ENCODE measurements at regions not wholly inside any gene's neighbourhood (a gene's known extent, or its start where the extent isn't known, plus 50 kb on each side); places are given as distances from the start of the nearest gene placed in this dataset.
"Not testable (repeated sequence)": the region's sequence is repeated elsewhere in the genome, so short reads cannot be mapped to it uniquely, and the experiment has no call there.

DNA sequence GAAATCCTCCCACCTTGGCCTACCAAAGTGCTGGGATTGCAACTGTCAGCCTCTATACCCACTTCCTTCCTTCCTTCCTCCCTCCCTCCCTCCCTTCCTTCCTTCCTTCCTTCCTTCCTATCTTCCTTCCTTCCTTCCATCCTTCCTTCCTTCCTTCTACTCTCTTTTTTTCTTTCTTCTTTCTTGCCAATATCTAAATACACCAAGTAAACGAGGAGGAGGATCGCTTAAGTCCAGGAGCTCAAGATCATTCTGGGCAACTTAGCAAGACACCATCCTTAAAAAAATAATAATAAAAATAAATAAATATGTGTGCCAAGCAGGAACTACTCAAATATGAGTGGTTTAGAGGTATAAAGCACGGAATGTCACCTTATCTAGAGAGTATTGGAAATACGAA, 249.4 kb upstream of the TRIB2 start:
- Mint-ChIP-seq H3K27me3 (no peaks in the 10 kb centered on the region), H3K27ac (no peak overlapping the region), H3K4me3 (no peak overlapping the region), H3K4me1 (peaks cover 12% of the 10 kb centered on the region), H3K9me3 (ENCODE audit: insufficient read depth) (peaks cover 3% of the 10 kb centered on the region)
- ATAC-seq (ENCODE audit: low read depth) (no peak), DNase-seq (no peak)
- Histone ChIP-seq H3K79me2 (ENCODE audit: control insufficient read depth, insufficient read depth, low read length) (no peaks in the 10 kb centered on the region), H3K9ac (ENCODE audit: low read length) (no peak overlapping the region), H4K20me1 (ENCODE audit: control insufficient read depth, insufficient read depth, low read length, poor library complexity, severe bottlenecking) (no peaks in the 10 kb centered on the region), H3K9me3 (ENCODE audit: control extremely low read depth in 1 of 3, control insufficient read depth in 2 of 3, insufficient read depth in 1 of 3, low read length in 2 of 3) (peaks cover 0 to 5% (median 0%) of the 10 kb centered on the region in 3 donors), H3K4me1 (ENCODE audit: control insufficient read depth in 2 of 2, insufficient read depth in 2 of 2, low read length in 2 of 2) (no peaks in the 10 kb centered on the region), H2AFZ (ENCODE audit: insufficient read depth, low read depth, low read length, poor library complexity, severe bottlenecking) (no peak overlapping the region), H3K4me2 (replicated peaks; ENCODE audit: low read depth, low read length, poor library complexity, severe bottlenecking) (no peak overlapping the region), H3K27me3 (replicated peaks in 1 of 4; ENCODE audit: control extremely low read depth in 1 of 4, control insufficient read depth in 3 of 4, insufficient read depth in 4 of 4, low read length in 3 of 4) (no peaks in the 10 kb centered on the region), H3K4me3 (ENCODE audit: control extremely low read depth in 1 of 5, extremely low read depth in 1 of 5, insufficient read depth in 1 of 5, low read depth in 2 of 5, low read length in 4 of 5) (no peak overlapping the region), H3K36me3 (replicated peaks in 1 of 2; ENCODE audit: control extremely low read depth in 1 of 2, control insufficient read depth in 1 of 2, extremely low read depth in 1 of 2, insufficient read depth in 2 of 2, low read length in 1 of 2) (no peaks in the 10 kb centered on the region), H3K27ac (ENCODE audit: low read length in 2 of 2) (no peak overlapping the region)
- 100% methylated on average over 1 of the region's 4 CpGs for WGBS (ENCODE audit: insufficient coverage)
- ChIA-PET POLR2A (no interaction called here), CTCF (no interaction called here)
- intact Hi-C loops (cut with micrococcal nuclease), result no loop called here
- TF ChIP-seq EZH2 (IDR thresholded peaks at IDR 0.05; ENCODE audit: borderline replicate concordance, insufficient read depth, low read depth, low read length, poor library complexity, severe bottlenecking), result no peak
- TF ChIP-seq, protein P1, sequence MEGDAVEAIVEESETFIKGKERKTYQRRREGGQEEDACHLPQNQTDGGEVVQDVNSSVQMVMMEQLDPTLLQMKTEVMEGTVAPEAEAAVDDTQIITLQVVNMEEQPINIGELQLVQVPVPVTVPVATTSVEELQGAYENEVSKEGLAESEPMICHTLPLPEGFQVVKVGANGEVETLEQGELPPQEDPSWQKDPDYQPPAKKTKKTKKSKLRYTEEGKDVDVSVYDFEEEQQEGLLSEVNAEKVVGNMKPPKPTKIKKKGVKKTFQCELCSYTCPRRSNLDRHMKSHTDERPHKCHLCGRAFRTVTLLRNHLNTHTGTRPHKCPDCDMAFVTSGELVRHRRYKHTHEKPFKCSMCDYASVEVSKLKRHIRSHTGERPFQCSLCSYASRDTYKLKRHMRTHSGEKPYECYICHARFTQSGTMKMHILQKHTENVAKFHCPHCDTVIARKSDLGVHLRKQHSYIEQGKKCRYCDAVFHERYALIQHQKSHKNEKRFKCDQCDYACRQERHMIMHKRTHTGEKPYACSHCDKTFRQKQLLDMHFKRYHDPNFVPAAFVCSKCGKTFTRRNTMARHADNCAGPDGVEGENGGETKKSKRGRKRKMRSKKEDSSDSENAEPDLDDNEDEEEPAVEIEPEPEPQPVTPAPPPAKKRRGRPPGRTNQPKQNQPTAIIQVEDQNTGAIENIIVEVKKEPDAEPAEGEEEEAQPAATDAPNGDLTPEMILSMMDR (IDR thresholded peaks at IDR 0.05), result no peak

DNA sequence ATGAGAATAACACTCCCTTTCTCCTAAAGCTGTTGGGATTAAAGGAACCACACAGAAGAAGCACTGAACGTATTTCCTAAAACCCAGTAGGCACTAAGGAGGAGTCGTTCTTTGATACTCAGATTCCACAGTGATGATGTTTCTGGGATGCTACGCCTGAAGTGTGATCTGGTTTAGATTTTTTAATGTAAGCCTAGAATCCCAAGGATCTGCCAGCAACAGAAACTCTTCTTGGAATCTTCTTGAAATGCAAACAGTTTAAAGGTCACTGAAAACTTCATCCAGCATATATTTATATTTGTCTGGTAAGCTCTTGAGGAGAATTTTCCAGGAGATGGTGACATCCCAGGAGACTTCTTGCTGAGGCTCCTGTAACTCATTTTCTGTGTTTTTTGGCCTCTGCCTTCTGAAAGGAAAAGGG, 247.6 kb upstream of the TRIB2 start:
- intact Hi-C loops (cut with micrococcal nuclease), result no loop called here
- POLR2A ChIA-PET, result no interaction called here

DNA sequence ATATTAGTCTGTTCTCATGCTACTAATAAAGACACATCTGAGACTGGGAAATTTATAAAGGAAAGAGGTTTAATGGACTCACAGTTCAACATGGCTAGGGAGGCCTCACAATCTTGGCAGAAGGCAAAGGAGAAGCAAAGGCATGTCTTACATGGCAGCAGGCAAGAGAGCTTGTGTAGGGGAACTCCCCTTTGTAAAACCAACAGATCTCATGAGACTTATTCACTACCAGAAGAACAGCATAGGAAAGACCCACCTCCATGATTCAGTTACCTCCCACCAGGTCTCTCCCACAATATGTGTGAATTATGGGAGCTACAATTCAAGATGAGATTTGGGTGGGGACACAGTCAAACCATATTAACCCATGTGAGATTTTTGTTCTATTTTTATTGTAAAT, 244.5 kb upstream of the TRIB2 start:
- intact Hi-C loops (cut with micrococcal nuclease); H3K4me1 ChIP-seq (ENCODE audit: control insufficient read depth in 2 of 2, insufficient read depth in 2 of 2, low read length in 2 of 2); H3K27me3 ChIP-seq (replicated peaks in 1 of 4; ENCODE audit: control extremely low read depth in 1 of 4, control insufficient read depth in 3 of 4, insufficient read depth in 4 of 4, low read length in 3 of 4); H3K4me3 Mint-ChIP-seq; H3K9ac ChIP-seq (ENCODE audit: low read length); POLR2A ChIA-PET; DNase-seq; H3K9me3 Mint-ChIP-seq (ENCODE audit: insufficient read depth); ATAC-seq (ENCODE audit: low read depth); H3K27ac ChIP-seq (ENCODE audit: low read length in 2 of 2); H3K36me3 ChIP-seq (replicated peaks in 1 of 2; ENCODE audit: control extremely low read depth in 1 of 2, control insufficient read depth in 1 of 2, extremely low read depth in 1 of 2, insufficient read depth in 2 of 2, low read length in 1 of 2); CTCF ChIA-PET; H3K79me2 ChIP-seq (ENCODE audit: control insufficient read depth, insufficient read depth, low read length); H3K9me3 ChIP-seq (ENCODE audit: control extremely low read depth in 1 of 3, control insufficient read depth in 2 of 3, insufficient read depth in 1 of 3, low read length in 2 of 3); H3K4me3 ChIP-seq (ENCODE audit: control extremely low read depth in 1 of 5, extremely low read depth in 1 of 5, insufficient read depth in 1 of 5, low read depth in 2 of 5, low read length in 4 of 5); H3K4me1 Mint-ChIP-seq; H3K27ac Mint-ChIP-seq; H3K27me3 Mint-ChIP-seq; H3K4me2 ChIP-seq (replicated peaks; ENCODE audit: low read depth, low read length, poor library complexity, severe bottlenecking); H4K20me1 ChIP-seq (ENCODE audit: control insufficient read depth, insufficient read depth, low read length, poor library complexity, severe bottlenecking); H2AFZ ChIP-seq (ENCODE audit: insufficient read depth, low read depth, low read length, poor library complexity, severe bottlenecking): not testable (repeated sequence)

More for the DNA sequence above, 247.6 kb upstream of the TRIB2 start:
- ATAC-seq (ENCODE audit: low read depth) (no peak), DNase-seq (no peak)
- no peak overlapping the region for H3K27ac ChIP-seq (ENCODE audit: low read length in 2 of 2)
- no peak overlapping the region for H3K9ac ChIP-seq (ENCODE audit: low read length)
- H3K79me2 ChIP-seq (ENCODE audit: control insufficient read depth, insufficient read depth, low read length), result no peaks in the 10 kb centered on the region
- no peaks in the 10 kb centered on the region for H3K27me3 ChIP-seq (replicated peaks in 1 of 4; ENCODE audit: control extremely low read depth in 1 of 4, control insufficient read depth in 3 of 4, insufficient read depth in 4 of 4, low read length in 3 of 4)
- CTCF ChIA-PET, result no interaction called here
- H3K4me3 ChIP-seq (ENCODE audit: control extremely low read depth in 1 of 5, extremely low read depth in 1 of 5, insufficient read depth in 1 of 5, low read depth in 2 of 5, low read length in 4 of 5), result no peak overlapping the region
- peaks cover 0 to 5% (median 4%) of the 10 kb centered on the region in 3 donors for H3K9me3 ChIP-seq (ENCODE audit: control extremely low read depth in 1 of 3, control insufficient read depth in 2 of 3, insufficient read depth in 1 of 3, low read length in 2 of 3)
- no peaks in the 10 kb centered on the region for H3K4me1 ChIP-seq (ENCODE audit: control insufficient read depth in 2 of 2, insufficient read depth in 2 of 2, low read length in 2 of 2)
- Mint-ChIP-seq H3K4me1 (peaks cover 12% of the 10 kb centered on the region), H3K27ac (no peak overlapping the region), H3K27me3 (no peaks in the 10 kb centered on the region), H3K4me3 (no peak overlapping the region), H3K9me3 (ENCODE audit: insufficient read depth) (peaks cover 4% of the 10 kb centered on the region)
- H3K4me2 ChIP-seq (replicated peaks; ENCODE audit: low read depth, low read length, poor library complexity, severe bottlenecking), result no peak overlapping the region
- H3K36me3 ChIP-seq (replicated peaks in 1 of 2; ENCODE audit: control extremely low read depth in 1 of 2, control insufficient read depth in 1 of 2, extremely low read depth in 1 of 2, insufficient read depth in 2 of 2, low read length in 1 of 2), result no peaks in the 10 kb centered on the region
- no peak overlapping the region for H2AFZ ChIP-seq (ENCODE audit: insufficient read depth, low read depth, low read length, poor library complexity, severe bottlenecking)
- no peaks in the 10 kb centered on the region for H4K20me1 ChIP-seq (ENCODE audit: control insufficient read depth, insufficient read depth, low read length, poor library complexity, severe bottlenecking)
- WGBS (ENCODE audit: insufficient coverage), result 100% methylated on average over 1 of the region's 3 CpGs
- TF ChIP-seq, protein P1 (IDR thresholded peaks at IDR 0.05), result no peak
- no peak for TF ChIP-seq EZH2 (IDR thresholded peaks at IDR 0.05; ENCODE audit: borderline replicate concordance, insufficient read depth, low read depth, low read length, poor library complexity, severe bottlenecking)

Measured in B cell (primary cell).